ENCODE measurements at regions not wholly inside any gene's neighbourhood (a gene's known extent, or its start where the extent isn't known, plus 50 kb on each side); places are given as distances from the start of the nearest gene placed in this dataset.

DNA sequence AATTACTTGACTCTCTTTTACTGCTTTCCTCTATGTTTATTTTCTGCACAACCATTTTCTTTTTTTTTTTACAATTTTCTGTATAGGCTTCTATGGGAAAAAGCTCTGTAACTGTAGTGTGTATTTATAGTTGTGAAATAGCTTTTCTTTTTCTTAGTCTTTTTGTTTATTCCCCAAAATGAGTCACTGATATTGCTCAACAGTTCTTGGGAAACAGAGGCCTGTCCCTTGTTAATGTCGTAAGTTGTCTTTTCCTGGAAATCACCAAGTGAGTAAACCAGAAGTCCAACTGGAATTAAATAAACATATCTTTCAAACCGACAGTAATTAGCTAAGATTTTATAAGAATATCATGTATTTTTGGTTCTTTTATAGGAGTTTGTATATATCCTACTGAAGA is 325.1 kb upstream of the PRR16 start:
- Histone ChIP-seq H3K36me3 (ENCODE audit: control insufficient read depth, insufficient read depth, low read length) (no peaks in the 10 kb centered on the region), H3K9me3 (replicated peaks; ENCODE audit: control insufficient read depth, insufficient read depth, low read depth, low read length) (no peaks in the 10 kb centered on the region), H3K79me2 (ENCODE audit: control insufficient read depth, insufficient read depth, low read length) (no peaks in the 10 kb centered on the region), H3K9ac (ENCODE audit: insufficient read depth in 1 of 2, low read depth in 2 of 2, low read length in 2 of 2) (no peak overlapping the region), H3K27me3 (ENCODE audit: control insufficient read depth in 2 of 2, insufficient read depth in 2 of 2, low read length in 2 of 2) (no peaks in the 10 kb centered on the region), H3K4me3 (no peak overlapping the region), H3K4me1 (replicated peaks in 1 of 2; ENCODE audit: control insufficient read depth in 2 of 2, insufficient read depth in 2 of 2, low read length in 2 of 2) (no peaks in the 10 kb centered on the region), H3K4me2 (ENCODE audit: insufficient read depth, low read length) (no peak overlapping the region), H3K27ac (ENCODE audit: extremely low read depth, low read depth, low read length) (no peak overlapping the region), H4K20me1 (replicated peaks; ENCODE audit: control insufficient read depth, insufficient read depth, low read length) (no peaks in the 10 kb centered on the region), H2AFZ (ENCODE audit: low read depth, low read length) (no peak overlapping the region), H3K9me1 (ENCODE audit: control insufficient read depth, insufficient read depth, low read length) (no peaks in the 10 kb centered on the region)
- ATAC-seq: no peak
- no peak for FAIRE-seq
- BruUV-seq (replicated peaks): no TSS peak
- ChIA-PET POLR2A (no interaction called here), CTCF (ENCODE audit: low intra/inter-chr PET ratio) (no interaction called here)
- in situ Hi-C loops (cut with MboI): no loop called here
- intact Hi-C loops (cut with micrococcal nuclease): no loop called here
- WGBS (ENCODE audit: insufficient coverage, low coverage, missing lambda C conversion rate): 0% methylated on average over 2 of the region's 2 CpGs
- peak in 1 of 4 experiments; percentile 13 for DNase-seq (ENCODE audit: extremely low read depth in 1 of 4, low spot score in 3 of 4)
- no peak for TF ChIP-seq SRSF1 (IDR thresholded peaks at IDR 0.05; ENCODE audit: low read depth, low read length)
- no peak for TF ChIP-seq BMI1 (IDR thresholded peaks at IDR 0.05; ENCODE audit: low read length)
- TF ChIP-seq ATF7 (IDR thresholded peaks at IDR 0.05): no peak
- TF ChIP-seq FOXP4 (CRISPR knock-in tag; IDR thresholded peaks at IDR 0.05; ENCODE audit: borderline replicate concordance): no peak
- TF ChIP-seq, protein P1, sequence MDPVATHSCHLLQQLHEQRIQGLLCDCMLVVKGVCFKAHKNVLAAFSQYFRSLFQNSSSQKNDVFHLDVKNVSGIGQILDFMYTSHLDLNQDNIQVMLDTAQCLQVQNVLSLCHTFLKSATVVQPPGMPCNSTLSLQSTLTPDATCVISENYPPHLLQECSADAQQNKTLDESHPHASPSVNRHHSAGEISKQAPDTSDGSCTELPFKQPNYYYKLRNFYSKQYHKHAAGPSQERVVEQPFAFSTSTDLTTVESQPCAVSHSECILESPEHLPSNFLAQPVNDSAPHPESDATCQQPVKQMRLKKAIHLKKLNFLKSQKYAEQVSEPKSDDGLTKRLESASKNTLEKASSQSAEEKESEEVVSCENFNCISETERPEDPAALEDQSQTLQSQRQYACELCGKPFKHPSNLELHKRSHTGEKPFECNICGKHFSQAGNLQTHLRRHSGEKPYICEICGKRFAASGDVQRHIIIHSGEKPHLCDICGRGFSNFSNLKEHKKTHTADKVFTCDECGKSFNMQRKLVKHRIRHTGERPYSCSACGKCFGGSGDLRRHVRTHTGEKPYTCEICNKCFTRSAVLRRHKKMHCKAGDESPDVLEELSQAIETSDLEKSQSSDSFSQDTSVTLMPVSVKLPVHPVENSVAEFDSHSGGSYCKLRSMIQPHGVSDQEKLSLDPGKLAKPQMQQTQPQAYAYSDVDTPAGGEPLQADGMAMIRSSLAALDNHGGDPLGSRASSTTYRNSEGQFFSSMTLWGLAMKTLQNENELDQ (CRISPR knock-in tag; IDR thresholded peaks at IDR 0.05; ENCODE audit: borderline replicate concordance): no peak
- TF ChIP-seq TARDBP (IDR thresholded peaks at IDR 0.05): no peak
- no peak for TF ChIP-seq ETS2 (tag; IDR thresholded peaks at IDR 0.05; ENCODE audit: borderline replicate concordance, poor library complexity, severe bottlenecking)
- TF ChIP-seq, protein P2, sequence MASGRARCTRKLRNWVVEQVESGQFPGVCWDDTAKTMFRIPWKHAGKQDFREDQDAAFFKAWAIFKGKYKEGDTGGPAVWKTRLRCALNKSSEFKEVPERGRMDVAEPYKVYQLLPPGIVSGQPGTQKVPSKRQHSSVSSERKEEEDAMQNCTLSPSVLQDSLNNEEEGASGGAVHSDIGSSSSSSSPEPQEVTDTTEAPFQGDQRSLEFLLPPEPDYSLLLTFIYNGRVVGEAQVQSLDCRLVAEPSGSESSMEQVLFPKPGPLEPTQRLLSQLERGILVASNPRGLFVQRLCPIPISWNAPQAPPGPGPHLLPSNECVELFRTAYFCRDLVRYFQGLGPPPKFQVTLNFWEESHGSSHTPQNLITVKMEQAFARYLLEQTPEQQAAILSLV (tag; IDR thresholded peaks at IDR 0.05): peak; percentile 51; the same call in 1 of the 2 replicates
- TF ChIP-seq U2AF1 (optimal IDR thresholded peaks at IDR 0.05; ENCODE audit: low read depth, low read length): no peak
- no peak for TF ChIP-seq MEF2D (tag; conservative IDR thresholded peaks at IDR 0.05; ENCODE audit: low read depth)
- TF ChIP-seq, protein P3, sequence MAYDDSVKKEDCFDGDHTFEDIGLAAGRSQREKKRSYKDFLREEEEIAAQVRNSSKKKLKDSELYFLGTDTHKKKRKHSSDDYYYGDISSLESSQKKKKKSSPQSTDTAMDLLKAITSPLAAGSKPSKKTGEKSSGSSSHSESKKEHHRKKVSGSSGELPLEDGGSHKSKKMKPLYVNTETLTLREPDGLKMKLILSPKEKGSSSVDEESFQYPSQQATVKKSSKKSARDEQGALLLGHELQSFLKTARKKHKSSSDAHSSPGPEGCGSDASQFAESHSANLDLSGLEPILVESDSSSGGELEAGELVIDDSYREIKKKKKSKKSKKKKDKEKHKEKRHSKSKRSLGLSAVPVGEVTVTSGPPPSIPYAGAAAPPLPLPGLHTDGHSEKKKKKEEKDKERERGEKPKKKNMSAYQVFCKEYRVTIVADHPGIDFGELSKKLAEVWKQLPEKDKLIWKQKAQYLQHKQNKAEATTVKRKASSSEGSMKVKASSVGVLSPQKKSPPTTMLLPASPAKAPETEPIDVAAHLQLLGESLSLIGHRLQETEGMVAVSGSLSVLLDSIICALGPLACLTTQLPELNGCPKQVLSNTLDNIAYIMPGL (CRISPR knock-in tag; IDR thresholded peaks at IDR 0.05): no peak
- TF ChIP-seq ZNF785 (CRISPR knock-in tag; IDR thresholded peaks at IDR 0.05): no peak
- peak; percentile 31; the same call in 1 of the 2 replicates for TF ChIP-seq STAT5A (IDR thresholded peaks at IDR 0.05; ENCODE audit: borderline replicate concordance, low read length)
- no peak for TF ChIP-seq TEAD4 (IDR thresholded peaks at IDR 0.05; ENCODE audit: low read length)
- no peak for TF ChIP-seq TEAD4 (CRISPR knock-in tag; IDR thresholded peaks at IDR 0.05; ENCODE audit: borderline replicate concordance)
- no peak for TF ChIP-seq FOXK2 (conservative IDR thresholded peaks at IDR 0.05 in 1 of 2, IDR thresholded peaks at IDR 0.05 in 1 of 2; ENCODE audit: low read depth in 2 of 2)
- no peak for TF ChIP-seq ZNF165 (CRISPR knock-in tag; IDR thresholded peaks at IDR 0.05; ENCODE audit: borderline replicate concordance)
- TF ChIP-seq CBX3 (IDR thresholded peaks at IDR 0.05; ENCODE audit: borderline replicate concordance in 1 of 2, low read length in 2 of 2): no peak

Data from K562 (cell line).